Mucosa of stomach (tissue), 1 donor: ENCODE measurements at regions not wholly inside any gene's neighbourhood (a gene's known extent, or its start where the extent isn't known, plus 50 kb on each side); places are given as distances from the start of the nearest gene placed in this dataset.
A peak's percentile ranks its signal among the peaks of the same experiment; 100 is the strongest.

Experiments
- H3K27me3 ChIP-seq: one replicate; pipeline ENCODE4 v1.7.0; 2013; ENCODE audit warnings: mild to moderate bottlenecking, low read length; ENCODE audit not compliant: control insufficient read depth, insufficient read depth
- H3K36me3 ChIP-seq: one replicate; pipeline ENCODE4 v1.7.0; 2013; ENCODE audit warnings: low read length; ENCODE audit not compliant: control insufficient read depth, insufficient read depth
- H3K4me1 ChIP-seq: one replicate; pipeline ENCODE4 v1.7.0; 2013; ENCODE audit warnings: mild to moderate bottlenecking, low read length; ENCODE audit not compliant: control insufficient read depth, insufficient read depth
- H3K4me3 ChIP-seq: one replicate; pipeline ENCODE4 v1.7.0; 2013; ENCODE audit warnings: low read length
- H3K9ac ChIP-seq: one replicate; pipeline ENCODE4 v1.7.0; 2013; ENCODE audit warnings: mild to moderate bottlenecking, low read length, moderate library complexity
- H3K9me3 ChIP-seq: one replicate; pipeline ENCODE4 v1.7.0; 2013; ENCODE audit warnings: mild to moderate bottlenecking, low read length, moderate library complexity; ENCODE audit not compliant: control insufficient read depth
- donor health status: Pancreatic carcinoma.

GRCh38 chr5:141785135-141785534, 93.1 kb downstream of the PCDH1 start:
- Histone ChIP-seq H3K9me3 (no peaks in the 10 kb centered on the region), H3K4me3 (peak overlapping the region; percentile 6), H3K27me3 (peaks cover 5% of the 10 kb centered on the region), H3K9ac (no peak overlapping the region), H3K4me1 (peaks cover 14% of the 10 kb centered on the region), H3K36me3 (no peaks in the 10 kb centered on the region)

- Histone ChIP-seq H3K4me3 (no peak overlapping the region), H3K9me3 (no peaks in the 10 kb centered on the region), H3K27me3 (peaks cover 5% of the 10 kb centered on the region), H3K4me1 (peaks cover 14% of the 10 kb centered on the region), H3K36me3 (no peaks in the 10 kb centered on the region), H3K9ac (no peak overlapping the region)
Observed at GRCh38 chr5:141784529-141784928, 93.7 kb downstream of the PCDH1 start.

GRCh38 chr5:141783947-141784296, 94.3 kb downstream of the PCDH1 start:
- Histone ChIP-seq H3K9ac (no peak overlapping the region), H3K9me3 (no peaks in the 10 kb centered on the region), H3K4me3 (no peak overlapping the region), H3K36me3 (no peaks in the 10 kb centered on the region), H3K27me3 (peaks cover 3% of the 10 kb centered on the region), H3K4me1 (peaks cover 14% of the 10 kb centered on the region)

- Histone ChIP-seq H3K36me3 (no peaks in the 10 kb centered on the region), H3K4me3 (no peak overlapping the region), H3K4me1 (peaks cover 14% of the 10 kb centered on the region), H3K9ac (no peak overlapping the region), H3K27me3 (no peaks in the 10 kb centered on the region), H3K9me3 (no peaks in the 10 kb centered on the region)
Observed at GRCh38 chr5:141783005-141783946, 94.9 kb downstream of the PCDH1 start.

GRCh38 chr5:141781910-141782309, 96.3 kb downstream of the PCDH1 start:
- H3K36me3 ChIP-seq, result no peaks in the 10 kb centered on the region
- H3K4me1 ChIP-seq, result peaks cover 14% of the 10 kb centered on the region
- H3K9ac ChIP-seq, result no peak overlapping the region
- H3K4me3 ChIP-seq, result no peak overlapping the region
- H3K9me3 ChIP-seq, result no peaks in the 10 kb centered on the region
- H3K27me3 ChIP-seq, result no peaks in the 10 kb centered on the region

- Histone ChIP-seq H3K36me3 (no peaks in the 10 kb centered on the region), H3K9ac (no peak overlapping the region), H3K9me3 (no peaks in the 10 kb centered on the region), H3K4me1 (peaks cover 14% of the 10 kb centered on the region), H3K4me3 (no peak overlapping the region), H3K27me3 (no peaks in the 10 kb centered on the region)
Observed at GRCh38 chr5:141780952-141781781, 97.0 kb downstream of the PCDH1 start.

- Histone ChIP-seq H3K9me3 (no peaks in the 10 kb centered on the region), H3K27me3 (no peaks in the 10 kb centered on the region), H3K36me3 (no peaks in the 10 kb centered on the region), H3K4me1 (peaks cover 9% of the 10 kb centered on the region), H3K9ac (no peak overlapping the region), H3K4me3 (no peak overlapping the region)
Observed at GRCh38 chr5:141780240-141780951, 97.8 kb downstream of the PCDH1 start.

- Histone ChIP-seq H3K4me1 (peaks cover under 1% of the 10 kb centered on the region), H3K4me3 (no peak overlapping the region), H3K27me3 (no peaks in the 10 kb centered on the region), H3K9ac (no peak overlapping the region), H3K36me3 (no peaks in the 10 kb centered on the region), H3K9me3 (no peaks in the 10 kb centered on the region)
Observed at GRCh38 chr5:141779503-141779973, 97.5 kb upstream of the ARAP3 start.

GRCh38 chr5:141778683-141779082, 96.7 kb upstream of the ARAP3 start:
- no peak overlapping the region for H3K9ac ChIP-seq
- no peaks in the 10 kb centered on the region for H3K36me3 ChIP-seq
- no peaks in the 10 kb centered on the region for H3K4me1 ChIP-seq
- no peaks in the 10 kb centered on the region for H3K9me3 ChIP-seq
- H3K27me3 ChIP-seq, result no peaks in the 10 kb centered on the region
- H3K4me3 ChIP-seq, result no peak overlapping the region

GRCh38 chr5:141778206-141778605, 96.2 kb upstream of the ARAP3 start:
- H3K36me3 ChIP-seq, result no peaks in the 10 kb centered on the region
- H3K4me1 ChIP-seq, result no peaks in the 10 kb centered on the region
- no peaks in the 10 kb centered on the region for H3K27me3 ChIP-seq
- H3K9me3 ChIP-seq, result no peaks in the 10 kb centered on the region
- H3K4me3 ChIP-seq, result no peak overlapping the region
- no peak overlapping the region for H3K9ac ChIP-seq

- no peak overlapping the region for H3K9ac ChIP-seq
- no peaks in the 10 kb centered on the region for H3K36me3 ChIP-seq
- H3K4me3 ChIP-seq, result no peak overlapping the region
- H3K27me3 ChIP-seq, result no peaks in the 10 kb centered on the region
- no peaks in the 10 kb centered on the region for H3K9me3 ChIP-seq
- H3K4me1 ChIP-seq, result no peaks in the 10 kb centered on the region
Observed at GRCh38 chr5:141777711-141778110, 95.7 kb upstream of the ARAP3 start.
